ENCODE measurements at regions not wholly inside any gene's neighbourhood (a gene's known extent, or its start where the extent isn't known, plus 50 kb on each side); places are given as distances from the start of the nearest gene placed in this dataset.

- no peak for DNase-seq
- Histone ChIP-seq H3K27ac (no peak overlapping the region), H3K4me3 (no peak overlapping the region), H3K4me1 (no peaks in the 10 kb centered on the region), H3K36me3 (no peaks in the 10 kb centered on the region), H3K27me3 (no peaks in the 10 kb centered on the region), H3K9me3 (no peaks in the 10 kb centered on the region)
- no peak for TF ChIP-seq CTCF (IDR thresholded peaks at IDR 0.05)
- intact Hi-C loops (cut with DNase I; ENCODE audit: low total_unique reads) = no loop called here
Observed at GRCh38 chr7:51619880-51620279, 303.3 kb upstream of the COBL start.

GRCh38 chr7:51617686-51618085 lies 301.1 kb upstream of the COBL start:
- TF ChIP-seq CTCF (IDR thresholded peaks at IDR 0.05) = no peak
- Histone ChIP-seq H3K27me3 (no peaks in the 10 kb centered on the region), H3K27ac (no peak overlapping the region), H3K9me3 (no peaks in the 10 kb centered on the region), H3K36me3 (no peaks in the 10 kb centered on the region), H3K4me3 (no peak overlapping the region), H3K4me1 (no peaks in the 10 kb centered on the region)
- DNase-seq = no peak
- intact Hi-C loops (cut with DNase I; ENCODE audit: low total_unique reads) = no loop called here

- DNase-seq = peak in 1 of 2 donors; percentile 29
- Histone ChIP-seq H3K27ac (no peak overlapping the region), H3K36me3 (no peaks in the 10 kb centered on the region), H3K9me3 (no peaks in the 10 kb centered on the region), H3K27me3 (no peaks in the 10 kb centered on the region), H3K4me1 (no peaks in the 10 kb centered on the region), H3K4me3 (no peak overlapping the region)
- no peak for TF ChIP-seq CTCF (IDR thresholded peaks at IDR 0.05)
- intact Hi-C loops (cut with DNase I; ENCODE audit: low total_unique reads) = no loop called here
Observed at GRCh38 chr7:51613911-51614357, 297.3 kb upstream of the COBL start.

- Histone ChIP-seq H3K4me3 (no peak overlapping the region), H3K27me3 (no peaks in the 10 kb centered on the region), H3K9me3 (no peaks in the 10 kb centered on the region), H3K4me1 (no peaks in the 10 kb centered on the region), H3K36me3 (no peaks in the 10 kb centered on the region), H3K27ac (no peak overlapping the region)
- no peak for TF ChIP-seq CTCF (IDR thresholded peaks at IDR 0.05)
- intact Hi-C loops (cut with DNase I; ENCODE audit: low total_unique reads) = no loop called here
- no peak for DNase-seq
Observed at GRCh38 chr7:51611937-51612336, 295.3 kb upstream of the COBL start.

- no peak for DNase-seq
- no peaks in the 10 kb centered on the region for H3K36me3 ChIP-seq
- H3K9me3 ChIP-seq = no peaks in the 10 kb centered on the region
- H3K4me3 ChIP-seq = no peak overlapping the region
- H3K27ac ChIP-seq = no peak overlapping the region
- no peaks in the 10 kb centered on the region for H3K4me1 ChIP-seq
- no peak for TF ChIP-seq CTCF (IDR thresholded peaks at IDR 0.05)
- intact Hi-C loops (cut with DNase I; ENCODE audit: low total_unique reads) = no loop called here
- H3K27me3 ChIP-seq = no peaks in the 10 kb centered on the region
Observed at GRCh38 chr7:51607447-51607846, 290.8 kb upstream of the COBL start.

- TF ChIP-seq CTCF (IDR thresholded peaks at IDR 0.05) = no peak
- H3K9me3 ChIP-seq = no peaks in the 10 kb centered on the region
- no peaks in the 10 kb centered on the region for H3K27me3 ChIP-seq
- no peak for DNase-seq
- no peak overlapping the region for H3K27ac ChIP-seq
- H3K4me1 ChIP-seq = no peaks in the 10 kb centered on the region
- intact Hi-C loops (cut with DNase I; ENCODE audit: low total_unique reads) = no loop called here
- H3K4me3 ChIP-seq = no peak overlapping the region
- no peaks in the 10 kb centered on the region for H3K36me3 ChIP-seq
Observed at GRCh38 chr7:51606601-51607154, 290.1 kb upstream of the COBL start.

All from tibial artery (tissue), 4 donors.